ENCODE measurements at regions not wholly inside any gene's neighbourhood (a gene's known extent, or its start where the extent isn't known, plus 50 kb on each side); places are given as distances from the start of the nearest gene placed in this dataset.
A peak's percentile ranks its signal among the peaks of the same experiment; 100 is the strongest.

- Histone ChIP-seq H2BK15ac (ENCODE audit: low read depth, poor library complexity, severe bottlenecking) (no peak overlapping the region), H2AFZ (ENCODE audit: low read depth, low read length) (no peak overlapping the region), H4K91ac (ENCODE audit: low read length) (no peak overlapping the region), H3K9me3 (ENCODE audit: control insufficient read depth, low read length) (no peaks in the 10 kb centered on the region), H3K4me1 (ENCODE audit: control insufficient read depth, insufficient read depth, low read depth, low read length) (no peaks in the 10 kb centered on the region), H3K23ac (ENCODE audit: low read length in 2 of 2) (no peak overlapping the region), H2AK5ac (ENCODE audit: low read length, severe bottlenecking) (no peak overlapping the region), H3K4ac (ENCODE audit: low read depth in 1 of 2, low read length in 2 of 2) (no peak overlapping the region), H3K36me3 (ENCODE audit: control insufficient read depth in 1 of 2, insufficient read depth in 2 of 2, low read depth in 1 of 2, low read length in 2 of 2) (no peaks in the 10 kb centered on the region), H2BK5ac (ENCODE audit: low read depth, low read length, poor library complexity, severe bottlenecking) (no peak overlapping the region), H2BK12ac (ENCODE audit: low read length in 2 of 2) (no peak overlapping the region), H2BK120ac (ENCODE audit: low read depth, low read length) (no peak overlapping the region), H3K4me3 (ENCODE audit: insufficient read depth in 1 of 2, low read depth in 1 of 2, low read length in 2 of 2) (no peak overlapping the region), H3K9ac (ENCODE audit: low read length) (no peak overlapping the region), H3K4me2 (ENCODE audit: low read length, poor library complexity, severe bottlenecking) (no peak overlapping the region), H3K27ac (ENCODE audit: low read length, poor library complexity, severe bottlenecking) (no peak overlapping the region), H3K14ac (ENCODE audit: low read length in 2 of 2) (no peak overlapping the region), H3K79me1 (replicated peaks; ENCODE audit: low read length, poor library complexity, severe bottlenecking) (peaks cover 16% of the 10 kb centered on the region), H3K18ac (ENCODE audit: low read depth in 1 of 2, low read length in 2 of 2) (no peak overlapping the region), H4K8ac (ENCODE audit: low read length) (no peak overlapping the region), H3K27me3 (ENCODE audit: control insufficient read depth in 1 of 2, insufficient read depth in 1 of 2, low read length in 2 of 2) (no peaks in the 10 kb centered on the region)
- DNase-seq: no peak
- WGBS: no CpG with 5 or more reads among the region's 2 CpGs
Observed at GRCh38 chr13:107324416-107325204, 756.7 kb upstream of the ARGLU1 start.

GRCh38 chr13:107322228-107322627 lies 754.3 kb upstream of the ARGLU1 start:
- Histone ChIP-seq H3K4ac (ENCODE audit: low read depth in 1 of 2, low read length in 2 of 2) (no peak overlapping the region), H3K18ac (ENCODE audit: low read depth in 1 of 2, low read length in 2 of 2) (no peak overlapping the region), H3K23ac (ENCODE audit: low read length in 2 of 2) (no peak overlapping the region), H2BK5ac (ENCODE audit: low read depth, low read length, poor library complexity, severe bottlenecking) (no peak overlapping the region), H3K9me3 (ENCODE audit: control insufficient read depth, low read length) (peaks cover 4% of the 10 kb centered on the region), H4K91ac (ENCODE audit: low read length) (no peak overlapping the region), H3K4me1 (ENCODE audit: control insufficient read depth, insufficient read depth, low read depth, low read length) (no peaks in the 10 kb centered on the region), H3K4me3 (ENCODE audit: insufficient read depth in 1 of 2, low read depth in 1 of 2, low read length in 2 of 2) (no peak overlapping the region), H3K14ac (ENCODE audit: low read length in 2 of 2) (no peak overlapping the region), H2AK5ac (ENCODE audit: low read length, severe bottlenecking) (no peak overlapping the region), H2BK12ac (ENCODE audit: low read length in 2 of 2) (no peak overlapping the region), H3K4me2 (ENCODE audit: low read length, poor library complexity, severe bottlenecking) (no peak overlapping the region), H4K8ac (ENCODE audit: low read length) (no peak overlapping the region), H2AFZ (ENCODE audit: low read depth, low read length) (no peak overlapping the region), H3K9ac (ENCODE audit: low read length) (no peak overlapping the region), H3K79me1 (replicated peaks; ENCODE audit: low read length, poor library complexity, severe bottlenecking) (peaks cover 9% of the 10 kb centered on the region), H2BK15ac (ENCODE audit: low read depth, poor library complexity, severe bottlenecking) (no peak overlapping the region), H3K27me3 (ENCODE audit: control insufficient read depth in 1 of 2, insufficient read depth in 1 of 2, low read length in 2 of 2) (no peaks in the 10 kb centered on the region), H3K36me3 (ENCODE audit: control insufficient read depth in 1 of 2, insufficient read depth in 2 of 2, low read depth in 1 of 2, low read length in 2 of 2) (no peaks in the 10 kb centered on the region), H2BK120ac (ENCODE audit: low read depth, low read length) (no peak overlapping the region), H3K27ac (ENCODE audit: low read length, poor library complexity, severe bottlenecking) (no peak overlapping the region)
- no peak for DNase-seq
- 100% methylated on average over 2 of the region's 2 CpGs for WGBS

GRCh38 chr13:107305178-107305577 lies 737.2 kb upstream of the ARGLU1 start:
- Histone ChIP-seq H3K79me1 (replicated peaks; ENCODE audit: low read length, poor library complexity, severe bottlenecking) (peaks cover 10% of the 10 kb centered on the region), H3K4me3 (ENCODE audit: insufficient read depth in 1 of 2, low read depth in 1 of 2, low read length in 2 of 2) (no peak overlapping the region), H4K91ac (ENCODE audit: low read length) (no peak overlapping the region), H3K9me3 (ENCODE audit: control insufficient read depth, low read length) (peaks cover 4% of the 10 kb centered on the region), H3K4me1 (ENCODE audit: control insufficient read depth, insufficient read depth, low read depth, low read length) (no peaks in the 10 kb centered on the region), H2BK15ac (ENCODE audit: low read depth, poor library complexity, severe bottlenecking) (no peak overlapping the region), H3K27ac (ENCODE audit: low read length, poor library complexity, severe bottlenecking) (no peak overlapping the region), H3K27me3 (ENCODE audit: control insufficient read depth in 1 of 2, insufficient read depth in 1 of 2, low read length in 2 of 2) (no peaks in the 10 kb centered on the region), H4K8ac (ENCODE audit: low read length) (no peak overlapping the region), H2BK120ac (ENCODE audit: low read depth, low read length) (no peak overlapping the region), H2AFZ (ENCODE audit: low read depth, low read length) (no peak overlapping the region), H3K9ac (ENCODE audit: low read length) (no peak overlapping the region), H3K18ac (ENCODE audit: low read depth in 1 of 2, low read length in 2 of 2) (no peak overlapping the region), H3K36me3 (ENCODE audit: control insufficient read depth in 1 of 2, insufficient read depth in 2 of 2, low read depth in 1 of 2, low read length in 2 of 2) (no peaks in the 10 kb centered on the region), H3K23ac (ENCODE audit: low read length in 2 of 2) (no peak overlapping the region), H2AK5ac (ENCODE audit: low read length, severe bottlenecking) (no peak overlapping the region), H3K14ac (ENCODE audit: low read length in 2 of 2) (no peak overlapping the region), H2BK12ac (ENCODE audit: low read length in 2 of 2) (no peak overlapping the region), H3K4me2 (ENCODE audit: low read length, poor library complexity, severe bottlenecking) (no peak overlapping the region), H2BK5ac (ENCODE audit: low read depth, low read length, poor library complexity, severe bottlenecking) (no peak overlapping the region), H3K4ac (ENCODE audit: low read depth in 1 of 2, low read length in 2 of 2) (no peak overlapping the region)
- no peak for DNase-seq
- WGBS: no CpG with 5 or more reads among the region's 1 CpG

GRCh38 chr13:107301724-107302374 lies 733.9 kb upstream of the ARGLU1 start:
- no peak overlapping the region for H3K4ac ChIP-seq (ENCODE audit: low read depth in 1 of 2, low read length in 2 of 2)

More at GRCh38 chr13:107301724-107302374, 733.9 kb upstream of the ARGLU1 start:
- Histone ChIP-seq H3K23ac (ENCODE audit: low read length in 2 of 2) (no peak overlapping the region), H3K9me3 (ENCODE audit: control insufficient read depth, low read length) (no peaks in the 10 kb centered on the region), H4K8ac (ENCODE audit: low read length) (peak overlapping the region; percentile 19), H2BK5ac (ENCODE audit: low read depth, low read length, poor library complexity, severe bottlenecking) (no peak overlapping the region), H4K91ac (ENCODE audit: low read length) (no peak overlapping the region), H3K4me2 (ENCODE audit: low read length, poor library complexity, severe bottlenecking) (no peak overlapping the region), H2BK15ac (ENCODE audit: low read depth, poor library complexity, severe bottlenecking) (no peak overlapping the region), H2AFZ (ENCODE audit: low read depth, low read length) (no peak overlapping the region), H3K4me1 (ENCODE audit: control insufficient read depth, insufficient read depth, low read depth, low read length) (no peaks in the 10 kb centered on the region), H3K36me3 (ENCODE audit: control insufficient read depth in 1 of 2, insufficient read depth in 2 of 2, low read depth in 1 of 2, low read length in 2 of 2) (no peaks in the 10 kb centered on the region), H3K27ac (ENCODE audit: low read length, poor library complexity, severe bottlenecking) (no peak overlapping the region), H3K27me3 (ENCODE audit: control insufficient read depth in 1 of 2, insufficient read depth in 1 of 2, low read length in 2 of 2) (no peaks in the 10 kb centered on the region), H3K18ac (ENCODE audit: low read depth in 1 of 2, low read length in 2 of 2) (peak overlapping the region in 1 of 2 experiments; percentile 52), H3K9ac (ENCODE audit: low read length) (no peak overlapping the region), H3K79me1 (replicated peaks; ENCODE audit: low read length, poor library complexity, severe bottlenecking) (peaks cover 13% of the 10 kb centered on the region), H3K4me3 (ENCODE audit: insufficient read depth in 1 of 2, low read depth in 1 of 2, low read length in 2 of 2) (no peak overlapping the region), H2BK12ac (ENCODE audit: low read length in 2 of 2) (no peak overlapping the region), H3K14ac (ENCODE audit: low read length in 2 of 2) (no peak overlapping the region), H2AK5ac (ENCODE audit: low read length, severe bottlenecking) (no peak overlapping the region), H2BK120ac (ENCODE audit: low read depth, low read length) (no peak overlapping the region)
- 84% methylated on average over 3 of the region's 4 CpGs for WGBS
- peak; percentile 35 for DNase-seq

Measured in mesenchymal stem cell (in vitro differentiated cells and primary cell).